Iris pigment epithelial cell (primary cell): ENCODE measurements at regions not wholly inside any gene's neighbourhood (a gene's known extent, or its start where the extent isn't known, plus 50 kb on each side); places are given as distances from the start of the nearest gene placed in this dataset.

Experiments
- DNase-seq: peaks from one replicate; pipeline ENCODE4 v3.0.0-alpha.2; 2011; ENCODE audit warnings: low read depth

GRCh38 chr14:66360366-66360926 is 125.7 kb upstream of the CCDC196 start:
- DNase-seq = no peak

GRCh38 chr14:66361013-66361412 is 125.2 kb upstream of the CCDC196 start:
- no peak for DNase-seq

GRCh38 chr14:66365388-66365787 is 120.8 kb upstream of the CCDC196 start:
- DNase-seq = no peak

DNA sequence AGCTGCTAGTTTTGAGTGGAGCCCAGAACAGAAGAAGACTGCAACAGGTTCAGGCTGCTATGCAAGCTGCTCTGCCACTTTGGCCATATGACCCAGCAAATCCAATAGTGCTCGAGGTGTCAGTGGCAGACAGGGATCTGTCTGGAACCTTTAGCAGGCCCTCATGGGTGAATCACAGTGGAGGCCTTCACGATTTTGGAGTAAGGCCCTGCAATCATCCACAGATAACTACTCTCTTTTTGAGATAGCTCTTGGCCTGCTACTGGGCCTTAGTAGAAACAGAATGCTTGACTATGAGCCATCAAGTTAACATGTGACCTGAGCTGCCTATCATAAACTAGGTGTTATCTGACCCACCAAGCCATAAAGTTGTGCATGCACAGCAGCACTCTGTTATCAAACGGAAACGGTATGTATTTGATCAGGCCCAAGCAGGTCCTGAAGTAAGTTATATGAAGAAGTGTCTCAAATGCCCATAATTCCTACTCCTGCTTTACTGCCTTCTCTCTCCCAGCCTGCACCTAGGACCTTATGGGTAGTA is 116.9 kb upstream of the CCDC196 start:
- no peak for DNase-seq

DNA sequence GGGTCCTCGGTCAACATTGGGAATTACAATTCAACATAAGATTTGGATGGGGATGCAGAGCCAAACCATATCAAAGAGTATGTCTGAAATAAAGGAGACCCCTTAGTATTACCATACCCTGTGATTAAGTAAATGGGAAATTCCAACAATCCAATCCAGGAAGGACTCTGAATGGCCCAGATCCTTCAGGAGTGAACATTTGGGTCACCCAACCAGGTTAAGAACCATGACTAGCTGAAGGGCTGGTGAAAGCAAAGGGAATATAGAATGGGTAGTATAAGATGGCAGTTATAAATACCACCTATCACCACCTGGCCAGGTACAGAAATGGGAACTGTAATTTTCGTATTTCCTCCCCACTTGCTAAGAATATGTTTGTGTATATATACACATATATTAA is 114.4 kb upstream of the CCDC196 start:
- DNase-seq = no peak

GRCh38 chr14:66375046-66375964 is 110.9 kb upstream of the CCDC196 start:
- no peak for DNase-seq

DNA sequence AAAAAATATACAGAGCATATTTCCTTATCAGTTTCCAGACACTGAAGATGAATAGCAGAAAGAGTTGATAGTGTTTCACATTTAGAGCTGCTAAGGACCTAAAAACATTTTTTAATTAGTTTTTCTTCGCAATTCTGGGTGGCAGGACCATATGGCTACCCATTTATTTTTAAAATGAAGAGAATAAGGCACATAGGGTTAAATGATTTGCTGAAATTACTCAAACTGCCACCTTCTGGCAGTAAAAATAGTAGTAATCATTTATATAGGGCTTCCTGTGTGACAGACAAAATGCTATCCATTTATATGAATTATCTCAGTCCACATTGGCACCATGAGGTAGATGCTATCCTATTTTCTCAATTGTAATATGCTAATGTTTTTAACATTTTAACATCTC is 108.6 kb upstream of the CCDC196 start:
- DNase-seq = no peak

- peak; percentile 3 for DNase-seq
These were observed 107.3 kb upstream of the CCDC196 start for GRCh38 chr14:66378712-66379505.

GRCh38 chr14:66380143-66380542 is 106.0 kb upstream of the CCDC196 start:
- DNase-seq = no peak

DNA sequence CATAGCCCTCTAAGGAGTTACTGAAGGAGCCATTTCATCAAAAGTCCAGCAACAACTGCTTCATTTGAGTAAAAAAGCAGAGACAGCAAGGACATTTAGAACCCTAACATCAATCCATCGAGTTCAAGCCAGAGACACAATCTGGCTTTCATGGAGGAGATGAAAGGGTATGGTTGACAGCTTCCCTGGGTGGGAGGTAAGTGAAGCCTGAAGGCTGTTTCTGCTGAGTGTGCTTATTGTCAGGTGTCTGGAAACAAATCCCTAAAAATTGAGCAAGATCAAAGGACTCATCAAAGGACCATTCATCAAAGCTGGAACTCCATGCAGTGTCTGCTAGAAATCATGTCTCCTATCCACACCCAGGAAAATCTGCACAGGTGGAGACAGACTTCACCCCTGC is 104.4 kb upstream of the CCDC196 start:
- no peak for DNase-seq

DNA sequence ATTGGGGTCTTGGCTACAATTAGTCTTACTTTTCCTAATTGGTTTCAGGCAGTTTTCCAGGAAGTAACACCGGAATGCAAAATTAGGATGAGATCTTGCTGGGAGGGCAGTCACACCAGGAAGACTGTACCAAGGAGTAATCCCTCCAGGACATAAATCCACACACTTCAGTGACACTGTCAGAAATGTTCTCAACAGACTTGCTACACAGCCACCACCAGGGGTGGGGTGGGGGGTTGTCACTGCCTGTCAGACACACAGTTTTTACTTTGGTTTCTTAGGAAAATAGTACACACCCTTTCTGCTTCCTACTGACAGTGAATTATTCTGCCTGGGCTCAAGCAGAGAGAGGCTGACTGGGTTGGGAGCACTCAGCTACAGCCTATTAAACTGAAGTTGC is 102.9 kb upstream of the CCDC196 start:
- DNase-seq = no peak

GRCh38 chr14:66383771-66384170 is 102.4 kb upstream of the CCDC196 start:
- DNase-seq = no peak

DNA sequence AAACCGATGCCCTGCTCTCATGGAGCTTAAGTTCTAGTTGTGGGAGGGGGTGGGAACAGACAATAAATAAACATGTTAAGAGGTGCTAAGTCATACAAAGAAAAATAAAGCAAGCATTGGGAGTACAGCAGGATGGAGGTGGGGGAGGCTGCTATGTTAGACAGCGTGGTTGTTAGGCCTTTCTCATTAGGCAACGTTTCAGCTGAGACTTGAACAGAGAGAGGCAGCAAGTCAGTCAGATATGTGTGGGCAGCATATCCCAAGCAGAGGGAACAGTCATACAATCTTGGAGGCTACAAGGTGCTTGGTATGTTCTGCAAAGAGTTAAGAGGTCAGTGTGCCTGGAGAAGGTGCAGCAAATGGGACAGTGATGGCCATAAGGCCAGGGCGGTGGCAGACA is 97.7 kb upstream of the CCDC196 start:
- no peak for DNase-seq

- no peak for DNase-seq
These were observed 96.7 kb upstream of the CCDC196 start for GRCh38 chr14:66389481-66389880.

DNA sequence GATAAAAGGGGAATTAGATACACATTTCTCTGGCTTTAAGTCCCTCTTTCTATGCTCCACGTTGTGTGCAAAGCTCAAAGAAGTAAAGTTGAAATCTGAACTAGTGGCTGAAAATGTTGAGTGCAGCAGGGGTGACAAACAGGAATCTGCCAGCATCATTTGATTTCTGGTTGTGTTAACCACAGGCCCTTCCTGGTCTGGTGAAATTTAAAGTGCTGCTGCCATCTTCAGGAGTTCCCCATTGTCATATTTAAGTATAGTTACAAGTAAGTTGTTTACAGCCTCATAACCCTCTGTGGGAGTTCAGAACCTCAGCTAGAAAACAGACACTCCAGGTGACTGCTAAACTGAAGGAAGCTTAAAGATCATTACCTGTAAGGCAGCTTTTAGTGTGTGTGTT is 90.9 kb upstream of the CCDC196 start:
- DNase-seq = no peak

DNA sequence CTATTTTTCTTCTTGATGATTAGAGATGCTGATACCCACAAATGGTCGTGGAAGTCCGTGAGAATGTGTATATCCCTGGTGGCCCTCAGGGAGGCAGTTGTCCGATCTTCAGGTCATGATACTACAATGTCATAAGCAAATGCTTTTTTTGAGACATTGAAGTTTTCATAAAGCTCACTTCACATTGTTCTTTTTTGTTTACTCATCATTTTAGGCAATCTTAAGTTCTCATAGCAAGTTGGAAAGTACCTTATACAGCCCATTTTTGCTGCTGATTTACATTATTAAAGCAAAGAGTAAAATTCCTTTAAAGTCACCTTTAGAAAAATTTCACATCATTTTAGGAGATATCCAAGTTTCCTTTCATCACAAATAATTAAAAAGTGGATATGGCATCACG is 90.0 kb upstream of the CCDC196 start:
- DNase-seq = no peak

DNA sequence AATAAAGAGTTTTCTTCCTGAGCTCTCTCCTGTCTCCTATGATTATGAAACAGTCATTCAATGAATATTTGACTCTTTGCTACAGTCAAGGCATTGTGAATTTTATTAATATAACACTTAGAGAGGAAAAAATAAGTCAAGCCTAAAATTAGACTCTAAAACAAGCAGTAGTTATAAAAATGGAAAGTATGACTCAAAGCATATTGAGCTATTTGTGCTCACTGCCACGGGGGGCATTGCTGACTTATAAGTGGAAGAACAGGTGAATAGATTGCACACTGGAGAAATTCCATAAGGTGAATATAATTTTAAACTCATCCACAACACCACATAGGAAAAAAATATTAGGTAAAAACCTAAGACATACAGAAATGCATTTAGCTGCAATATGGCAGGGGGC is 87.7 kb upstream of the CCDC196 start:
- DNase-seq = no peak

- DNase-seq = peak; percentile 15
These were observed 84.6 kb upstream of the CCDC196 start for GRCh38 chr14:66401449-66402095.

GRCh38 chr14:66403183-66403582 is 83.0 kb upstream of the CCDC196 start:
- DNase-seq = peak; percentile 40

- no peak for DNase-seq
These were observed 82.1 kb upstream of the CCDC196 start for GRCh38 chr14:66404051-66404545.

DNA sequence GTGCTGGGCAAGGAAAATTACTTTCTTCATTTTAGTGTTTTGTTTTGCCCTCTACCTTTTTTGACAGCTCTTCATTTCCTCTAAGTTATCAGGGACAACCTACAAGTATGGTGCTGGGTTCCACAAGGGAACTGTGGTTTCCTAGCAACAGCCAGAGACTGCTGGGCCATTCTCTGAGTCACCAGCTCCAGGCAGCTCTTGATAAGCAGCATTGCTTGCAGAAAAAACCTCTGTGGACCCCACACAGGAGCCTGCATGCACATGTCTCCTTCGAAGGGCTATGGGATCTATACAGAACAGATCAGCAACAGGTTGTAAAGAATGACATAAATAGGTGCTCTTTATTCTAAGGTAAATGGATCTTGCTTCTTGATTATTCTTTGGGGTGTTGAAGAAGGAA is 81.0 kb upstream of the CCDC196 start:
- DNase-seq = peak; percentile 64

DNA sequence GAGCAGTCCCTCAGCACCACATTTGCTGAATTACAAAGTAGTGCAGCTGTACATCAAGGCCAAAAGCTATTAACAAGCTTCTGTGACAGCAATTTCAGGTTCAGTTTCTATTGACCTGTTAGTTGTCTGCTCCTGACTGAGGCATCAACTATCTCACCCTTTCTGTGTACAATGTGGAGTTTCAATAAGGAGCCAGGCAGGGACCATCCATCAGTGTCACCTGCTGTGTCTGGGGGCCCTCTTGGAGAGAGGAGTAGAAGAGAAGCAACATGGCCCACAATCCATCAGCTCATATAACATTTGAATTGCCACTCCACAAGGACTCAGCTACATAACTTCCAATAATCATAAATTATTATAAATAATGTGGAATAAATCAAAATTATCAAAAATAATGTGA is 72.3 kb upstream of the CCDC196 start:
- DNase-seq = no peak
